IMR-90 (cell line): ENCODE measurements at regions not wholly inside any gene's neighbourhood (a gene's known extent, or its start where the extent isn't known, plus 50 kb on each side); places are given as distances from the start of the nearest gene placed in this dataset.

Experiments used
- ATAC-seq: fragments of 200-7000 bp; cut with Tn5 transposase; 2 replicates; pipeline ENCODE4 v1.9.1; 2020; ENCODE audit warnings: low read depth, mild to moderate bottlenecking, moderate library complexity
- BruUV-seq: library from RNA; stranded (reverse); fragments of 400-500 nt; replicated peaks from 2 replicates; lab custom pipeline; 2021; lab: Mats Ljungman, UMichigan
- CTCF ChIA-PET: fragments of 300-600 bp; formaldehyde crosslinking; extraction: SDS; loops from one replicate; lab custom pipeline; 2021; ENCODE audit warnings: antibody characterized with exemption; lab: Yijun Ruan, JAX
- POLR2A ChIA-PET: fragments of 300-600 bp; sonication (Branson Sonifier 250); formaldehyde crosslinking; loops from one replicate; lab custom pipeline; 2022; ENCODE audit warnings: antibody characterized with exemption; ENCODE audit not compliant: unreplicated experiment; lab: Charles Lee
- DNase-seq: peaks from one replicate; pipeline ENCODE4 v3.0.0; 2013
- H2AFZ ChIP-seq: replicated peaks from 2 replicates; pipeline ENCODE3; 2013; ENCODE audit warnings: low read length, mild to moderate bottlenecking; ENCODE audit not compliant: poor library complexity
- H2AK5ac ChIP-seq: 2 replicates; pipeline ENCODE4 v1.6.1; 2013; ENCODE audit warnings: low read depth, low read length, inconsistent platforms
- H2AK9ac ChIP-seq: replicated peaks from 2 replicates; pipeline ENCODE3; 2013; ENCODE audit warnings: mild to moderate bottlenecking, low read depth, low read length, moderate library complexity; ENCODE audit not compliant: poor library complexity
- H2BK120ac ChIP-seq: 2 replicates; pipeline ENCODE4 v1.6.1; 2013; ENCODE audit warnings: low read depth, low read length, inconsistent platforms
- H2BK15ac ChIP-seq: 3 replicates; pipeline ENCODE4 v1.6.1; 2013; ENCODE audit warnings: low read depth, low read length, inconsistent platforms
- H2BK20ac ChIP-seq: 2 replicates; pipeline ENCODE4 v1.6.1; 2013; ENCODE audit warnings: low read depth, mild to moderate bottlenecking, inconsistent platforms, low read length, moderate library complexity
- H2BK5ac ChIP-seq: 2 replicates; pipeline ENCODE4 v1.6.1; 2013; ENCODE audit warnings: mild to moderate bottlenecking, low read depth, low read length, inconsistent platforms; ENCODE audit not compliant: poor library complexity, severe bottlenecking
- H3K14ac ChIP-seq: replicated peaks from 2 replicates; pipeline ENCODE4 v1.6.1; 2013; ENCODE audit warnings: low read depth, low read length, inconsistent platforms
- H3K18ac ChIP-seq: 2 replicates; pipeline ENCODE4 v1.6.1; 2013; ENCODE audit warnings: low read depth, low read length, control low read depth
- H3K23ac ChIP-seq: 2 replicates; pipeline ENCODE4 v1.6.1; 2013; ENCODE audit warnings: low read depth, low read length, inconsistent platforms
- H3K27ac ChIP-seq: 2 replicates; pipeline ENCODE4 v1.5.1; 2013; ENCODE audit warnings: mild to moderate bottlenecking, control low read depth, low read length; ENCODE audit not compliant: insufficient read depth
- H3K27me3 ChIP-seq: 2 replicates; pipeline ENCODE4 v1.6.1; 2013; ENCODE audit warnings: low read length; ENCODE audit not compliant: control insufficient read depth, insufficient read depth
- H3K36me3 ChIP-seq: 2 replicates; pipeline ENCODE4 v1.6.1; 2013; ENCODE audit warnings: low read length, mixed read lengths; ENCODE audit not compliant: control insufficient read depth, insufficient read depth
- H3K4ac ChIP-seq: 2 replicates; pipeline ENCODE4 v1.6.1; 2013; ENCODE audit warnings: low read depth, low read length, inconsistent platforms
- H3K4me1 ChIP-seq: 2 replicates; pipeline ENCODE4 v1.6.1; 2013; ENCODE audit warnings: low read length, mixed read lengths; ENCODE audit not compliant: control insufficient read depth, insufficient read depth
- H3K4me2 ChIP-seq: 2 replicates; pipeline ENCODE4 v1.6.1; 2013; ENCODE audit warnings: low read depth, mild to moderate bottlenecking, control low read depth, low read length, moderate library complexity
- H3K4me3 ChIP-seq: 2 replicates; pipeline ENCODE4 v1.5.1; 2013; ENCODE audit warnings: low read depth, mild to moderate bottlenecking, control low read depth, low read length, moderate library complexity; ENCODE audit not compliant: insufficient read depth
- H3K56ac ChIP-seq: 2 replicates; pipeline ENCODE4 v1.6.1; 2013; ENCODE audit warnings: low read length, inconsistent platforms; ENCODE audit not compliant: insufficient read depth; ENCODE audit errors: extremely low read depth
- H3K79me1 ChIP-seq, 2 experiments: 2 replicates each; pipeline ENCODE4 v1.6.1; 2013; ENCODE audit warnings: low read length in 2 of 2, inconsistent platforms in 1 of 2, low read depth in 1 of 2
- H3K9ac ChIP-seq: 2 replicates; pipeline ENCODE4 v1.6.1; 2013; ENCODE audit warnings: low read depth, low read length, control low read depth
- H3K9me1 ChIP-seq: 2 replicates; pipeline ENCODE4 v1.6.1; 2013; ENCODE audit warnings: low read length, inconsistent platforms; ENCODE audit not compliant: insufficient read depth
- H3K9me3 ChIP-seq: 2 replicates; pipeline ENCODE4 v1.6.1; 2013; ENCODE audit warnings: low read length; ENCODE audit not compliant: control insufficient read depth, insufficient read depth
- H4K20me1 ChIP-seq: 2 replicates; pipeline ENCODE4 v1.6.1; 2013; ENCODE audit warnings: low read length, inconsistent platforms; ENCODE audit not compliant: insufficient read depth
- H4K5ac ChIP-seq: 2 replicates; pipeline ENCODE4 v1.6.1; 2013; ENCODE audit warnings: mild to moderate bottlenecking, low read depth, low read length, control low read depth
- H4K8ac ChIP-seq, 2 experiments: 2 replicates each; pipeline ENCODE4 v1.6.1; 2013; ENCODE audit warnings: low read depth in 2 of 2, low read length in 2 of 2, control low read depth in 1 of 2, inconsistent platforms in 1 of 2
- H4K91ac ChIP-seq: 2 replicates; pipeline ENCODE4 v1.6.1; 2013; ENCODE audit warnings: low read depth, low read length, inconsistent platforms; ENCODE audit not compliant: insufficient read depth
- FOS ChIP-seq: fragments of 150-350 bp; IDR thresholded peaks from 2 replicates; pipeline ENCODE4 v1.6.1; 2016; ENCODE audit warnings: low read depth, low read length
- MAFK ChIP-seq: IDR thresholded peaks from 2 replicates; pipeline ENCODE4 v1.6.1; 2012; ENCODE audit warnings: low read depth, low read length, improper control_type of control experiment
- MAZ ChIP-seq: IDR thresholded peaks from 2 replicates; pipeline ENCODE4 v1.6.1; 2012; ENCODE audit warnings: low read depth, mild to moderate bottlenecking, low read length, improper control_type of control experiment, moderate library complexity, borderline replicate concordance
- RCOR1 ChIP-seq: IDR thresholded peaks from 2 replicates; pipeline ENCODE4 v1.6.1; 2012; ENCODE audit warnings: mild to moderate bottlenecking, low read length, improper control_type of control experiment; ENCODE audit not compliant: insufficient replicate concordance
- SMC3 ChIP-seq: fragments of 150-350 bp; IDR thresholded peaks from 2 replicates; pipeline ENCODE4 v1.6.1; 2016; ENCODE audit warnings: low read depth, mild to moderate bottlenecking, antibody characterized with exemption, low read length, moderate library complexity
- dilution Hi-C: fragments of 300-500 bp; cut with HindIII; formaldehyde crosslinking; loops from one replicate; pipeline ENCODE4 v1.14.3; 2018; ENCODE audit warnings: low sequenced_read_pairs; ENCODE audit not compliant: unreplicated experiment
- in situ Hi-C: fragments of 300-500 bp; cut with MboI; formaldehyde crosslinking; loops from 3 replicates; pipeline ENCODE4 v1.14.3; 2019; ENCODE audit warnings: low sequenced_read_pairs, inconsistent platforms, mixed read lengths
- intact Hi-C: fragments of 100-400 bp; cut with micrococcal nuclease; formaldehyde crosslinking; loops from 2 replicates; pipeline ENCODE4 v1.10.0; 2022
- TF ChIP-seq, protein P1 (sequence below): fragments of 150-350 bp; IDR thresholded peaks from 2 replicates; pipeline ENCODE4 v1.6.1; 2016; ENCODE audit warnings: low read depth, mild to moderate bottlenecking, low read length, moderate library complexity, borderline replicate concordance

DNA sequence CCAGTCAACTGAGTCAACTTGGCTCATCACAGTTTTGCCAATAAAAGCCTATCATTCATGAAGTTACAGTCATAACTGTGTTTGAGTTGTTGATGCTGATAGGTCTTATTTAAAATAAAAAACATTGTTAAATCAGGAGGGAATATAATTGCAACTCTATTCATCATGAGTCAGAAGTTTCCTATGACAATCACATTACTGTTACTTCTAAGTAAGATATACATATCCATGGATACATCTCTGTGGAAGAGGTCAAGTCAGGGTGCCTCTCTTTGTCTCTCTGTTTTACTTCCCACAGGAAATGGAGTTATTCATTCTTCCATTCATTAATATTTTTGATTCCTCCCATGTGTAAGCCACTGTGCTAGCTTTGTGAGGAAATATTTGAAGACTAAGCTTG is 2015.4 kb upstream of the WWC1 start:
- H2AK9ac ChIP-seq, result no peak overlapping the region
- no peak overlapping the region for H3K4me2 ChIP-seq
- no peaks in the 10 kb centered on the region for H3K36me3 ChIP-seq
- H2BK20ac ChIP-seq, result no peak overlapping the region
- no peak overlapping the region for H2AK5ac ChIP-seq
- H2BK120ac ChIP-seq, result no peak overlapping the region
- H3K4me3 ChIP-seq, result no peak overlapping the region
- TF ChIP-seq MAFK, result no peak
- no peak for TF ChIP-seq FOS
- TF ChIP-seq RCOR1, result no peak
- no peak for TF ChIP-seq MAZ
- TF ChIP-seq, protein P1, sequence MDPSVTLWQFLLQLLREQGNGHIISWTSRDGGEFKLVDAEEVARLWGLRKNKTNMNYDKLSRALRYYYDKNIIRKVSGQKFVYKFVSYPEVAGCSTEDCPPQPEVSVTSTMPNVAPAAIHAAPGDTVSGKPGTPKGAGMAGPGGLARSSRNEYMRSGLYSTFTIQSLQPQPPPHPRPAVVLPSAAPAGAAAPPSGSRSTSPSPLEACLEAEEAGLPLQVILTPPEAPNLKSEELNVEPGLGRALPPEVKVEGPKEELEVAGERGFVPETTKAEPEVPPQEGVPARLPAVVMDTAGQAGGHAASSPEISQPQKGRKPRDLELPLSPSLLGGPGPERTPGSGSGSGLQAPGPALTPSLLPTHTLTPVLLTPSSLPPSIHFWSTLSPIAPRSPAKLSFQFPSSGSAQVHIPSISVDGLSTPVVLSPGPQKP, result no peak
- no peak for TF ChIP-seq SMC3
- H3K9me3 ChIP-seq, result peaks cover 2% of the 10 kb centered on the region; the same call in 1 of the 2 replicates
- no peaks in the 10 kb centered on the region for H3K4me1 ChIP-seq
- ChIA-PET CTCF (no interaction called here), POLR2A (no interaction called here)
- H3K27me3 ChIP-seq, result no peaks in the 10 kb centered on the region
- H3K14ac ChIP-seq, result no peak overlapping the region
- H4K20me1 ChIP-seq, result no peaks in the 10 kb centered on the region
- H4K5ac ChIP-seq, result no peak overlapping the region
- no peak overlapping the region for H3K4ac ChIP-seq
- H4K91ac ChIP-seq, result no peak overlapping the region
- no peak overlapping the region for H2BK15ac ChIP-seq
- no peak for DNase-seq
- no peak for ATAC-seq
- no peaks in the 10 kb centered on the region for H3K79me1 ChIP-seq
- no peak overlapping the region for H3K56ac ChIP-seq
- no peak overlapping the region for H2BK5ac ChIP-seq
- in situ Hi-C loops (no loop called here), intact Hi-C loops (no loop called here), dilution Hi-C loops (no loop called here)
- no peak overlapping the region for H2AFZ ChIP-seq
- H4K8ac ChIP-seq, result no peak overlapping the region
- no TSS peak for BruUV-seq
- no peak overlapping the region for H3K9ac ChIP-seq
- no peak overlapping the region for H3K27ac ChIP-seq
- H3K9me1 ChIP-seq, result no peaks in the 10 kb centered on the region
- no peak overlapping the region for H3K23ac ChIP-seq
- no peak overlapping the region for H3K18ac ChIP-seq
